ENCODE measurements at regions not wholly inside any gene's neighbourhood (a gene's known extent, or its start where the extent isn't known, plus 50 kb on each side); places are given as distances from the start of the nearest gene placed in this dataset.

DNA sequence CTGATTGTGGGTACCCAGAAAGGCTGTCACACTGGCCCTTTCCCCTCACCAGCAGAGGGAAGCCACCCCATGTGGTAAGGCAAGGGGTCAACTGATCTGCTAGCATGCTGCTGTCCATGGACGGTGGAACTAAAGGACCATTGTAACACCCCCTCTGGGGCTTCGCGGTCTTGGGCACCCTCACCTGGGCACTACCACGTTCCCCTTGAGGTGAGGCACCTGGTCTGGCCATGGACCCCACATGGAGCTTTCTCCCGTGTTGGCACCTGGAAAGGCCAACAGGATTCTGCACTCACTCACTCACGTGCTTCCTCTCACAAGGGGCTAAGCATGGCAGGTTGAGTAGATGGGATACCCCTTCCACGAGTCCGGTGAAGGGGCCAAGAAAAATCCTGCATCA is 72.0 kb upstream of the RFX3 start:
- no peaks in the 10 kb centered on the region for H3K9me3 ChIP-seq (ENCODE audit: low read depth)
- TF ChIP-seq, protein P1, sequence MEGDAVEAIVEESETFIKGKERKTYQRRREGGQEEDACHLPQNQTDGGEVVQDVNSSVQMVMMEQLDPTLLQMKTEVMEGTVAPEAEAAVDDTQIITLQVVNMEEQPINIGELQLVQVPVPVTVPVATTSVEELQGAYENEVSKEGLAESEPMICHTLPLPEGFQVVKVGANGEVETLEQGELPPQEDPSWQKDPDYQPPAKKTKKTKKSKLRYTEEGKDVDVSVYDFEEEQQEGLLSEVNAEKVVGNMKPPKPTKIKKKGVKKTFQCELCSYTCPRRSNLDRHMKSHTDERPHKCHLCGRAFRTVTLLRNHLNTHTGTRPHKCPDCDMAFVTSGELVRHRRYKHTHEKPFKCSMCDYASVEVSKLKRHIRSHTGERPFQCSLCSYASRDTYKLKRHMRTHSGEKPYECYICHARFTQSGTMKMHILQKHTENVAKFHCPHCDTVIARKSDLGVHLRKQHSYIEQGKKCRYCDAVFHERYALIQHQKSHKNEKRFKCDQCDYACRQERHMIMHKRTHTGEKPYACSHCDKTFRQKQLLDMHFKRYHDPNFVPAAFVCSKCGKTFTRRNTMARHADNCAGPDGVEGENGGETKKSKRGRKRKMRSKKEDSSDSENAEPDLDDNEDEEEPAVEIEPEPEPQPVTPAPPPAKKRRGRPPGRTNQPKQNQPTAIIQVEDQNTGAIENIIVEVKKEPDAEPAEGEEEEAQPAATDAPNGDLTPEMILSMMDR (IDR thresholded peaks at IDR 0.05; ENCODE audit: low read depth, low read length), result no peak
- H3K27ac ChIP-seq, result no peak overlapping the region
- H3K4me3 ChIP-seq, result no peak overlapping the region
- no peaks in the 10 kb centered on the region for H3K36me3 ChIP-seq
- H3K4me1 ChIP-seq (ENCODE audit: low read depth), result no peaks in the 10 kb centered on the region
- no peak for DNase-seq (ENCODE audit: low read depth in 1 of 2, low spot score in 1 of 2)
- H3K27me3 ChIP-seq, result no peaks in the 10 kb centered on the region

DNA sequence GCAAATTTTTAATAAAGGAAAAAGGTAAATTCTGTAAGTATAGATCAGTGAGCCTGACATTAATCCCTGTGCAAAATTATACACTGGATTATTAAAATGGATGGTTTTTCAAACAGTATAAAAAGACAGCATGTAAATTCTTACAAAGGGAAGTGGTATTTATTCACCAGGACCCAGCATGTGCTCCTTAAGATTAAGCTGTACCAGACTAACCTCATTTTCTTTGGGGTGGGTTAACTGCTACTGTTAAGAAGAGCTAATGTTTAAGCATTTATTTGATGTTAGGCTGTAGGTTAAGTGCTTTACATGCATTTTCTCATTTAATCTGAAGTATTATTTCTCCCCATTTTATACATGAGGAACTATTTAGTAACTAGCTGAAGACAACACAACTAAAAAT is 60.3 kb upstream of the RFX3 start:
- Histone ChIP-seq H3K4me1 (ENCODE audit: low read depth) (no peaks in the 10 kb centered on the region), H3K27ac (no peak overlapping the region), H3K36me3 (no peaks in the 10 kb centered on the region), H3K4me3 (no peak overlapping the region), H3K9me3 (ENCODE audit: low read depth) (no peaks in the 10 kb centered on the region), H3K27me3 (no peaks in the 10 kb centered on the region)
- no peak for DNase-seq (ENCODE audit: low read depth in 1 of 2, low spot score in 1 of 2)
- TF ChIP-seq, protein P1 (IDR thresholded peaks at IDR 0.05; ENCODE audit: low read depth, low read length), result no peak

DNA sequence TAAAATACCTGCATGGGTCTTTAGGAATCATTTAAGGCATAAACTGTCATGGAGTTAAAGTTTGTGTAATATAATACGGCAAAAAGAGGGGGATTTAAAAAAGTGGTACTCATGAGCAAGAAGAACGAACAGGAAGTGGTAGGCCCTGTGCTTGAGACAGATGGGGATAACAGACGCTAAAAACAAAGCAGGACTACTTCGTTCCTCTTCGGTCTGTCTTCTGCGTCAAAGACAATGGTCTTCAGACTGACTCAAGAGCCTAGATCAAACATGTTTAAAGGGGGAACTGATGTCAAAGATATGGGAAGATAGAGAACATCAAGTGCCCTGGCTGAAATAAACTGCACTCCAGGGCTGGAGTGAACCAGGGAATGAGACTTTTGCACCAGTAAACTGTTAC is 59.8 kb upstream of the RFX3 start:
- Histone ChIP-seq H3K36me3 (no peaks in the 10 kb centered on the region), H3K27ac (no peak overlapping the region), H3K4me1 (ENCODE audit: low read depth) (no peaks in the 10 kb centered on the region), H3K9me3 (ENCODE audit: low read depth) (no peaks in the 10 kb centered on the region), H3K27me3 (no peaks in the 10 kb centered on the region), H3K4me3 (no peak overlapping the region)
- TF ChIP-seq, protein P1 (IDR thresholded peaks at IDR 0.05; ENCODE audit: low read depth, low read length), result no peak
- DNase-seq (ENCODE audit: low read depth in 1 of 2, low spot score in 1 of 2), result peak in 1 of 2 donors; percentile 4

DNA sequence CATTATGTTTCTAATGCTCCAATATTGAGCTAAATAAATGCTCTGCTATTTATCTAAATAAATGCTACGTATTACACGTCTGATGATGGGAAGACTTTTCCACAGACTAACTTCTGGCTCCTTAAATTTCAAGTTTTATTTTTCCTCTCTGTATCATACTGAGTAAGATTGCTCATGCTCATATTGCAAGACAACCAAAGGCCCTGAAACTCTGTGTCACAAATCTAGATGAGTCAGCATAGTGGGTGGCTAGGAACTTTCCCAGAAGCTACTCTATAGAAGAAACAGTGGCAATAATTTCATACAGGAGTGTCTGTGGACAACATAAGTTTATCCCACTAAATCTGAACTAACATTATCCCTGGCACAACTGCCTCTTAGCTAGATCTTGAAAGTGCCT is 53.0 kb upstream of the RFX3 start:
- TF ChIP-seq, protein P1 (IDR thresholded peaks at IDR 0.05; ENCODE audit: low read depth, low read length), result no peak
- Histone ChIP-seq H3K4me3 (no peak overlapping the region), H3K27ac (no peak overlapping the region), H3K36me3 (no peaks in the 10 kb centered on the region), H3K9me3 (ENCODE audit: low read depth) (no peaks in the 10 kb centered on the region), H3K27me3 (no peaks in the 10 kb centered on the region), H3K4me1 (ENCODE audit: low read depth) (no peaks in the 10 kb centered on the region)
- peak in 1 of 2 donors; percentile 71 for DNase-seq (ENCODE audit: low read depth in 1 of 2, low spot score in 1 of 2)

DNA sequence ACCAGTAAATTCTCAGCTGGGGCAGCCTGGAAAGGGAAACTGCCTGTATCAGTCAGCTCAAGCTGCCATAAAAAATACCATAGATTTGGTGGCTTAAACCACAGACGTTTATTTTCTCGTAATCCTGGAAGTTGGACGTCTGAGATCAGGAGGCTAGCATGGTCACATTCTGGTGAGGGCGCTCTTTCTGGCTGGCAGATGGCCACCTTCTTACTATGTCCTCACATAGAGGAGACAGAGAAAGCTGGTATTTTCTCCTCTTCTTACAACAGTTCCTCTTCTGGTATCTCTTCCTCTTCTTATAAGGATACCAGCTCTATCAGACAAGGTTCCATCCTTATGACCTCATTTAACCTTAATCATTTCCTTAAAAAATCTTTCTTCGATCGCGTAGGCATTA is 50.5 kb upstream of the RFX3 start:
- no peaks in the 10 kb centered on the region for H3K9me3 ChIP-seq (ENCODE audit: low read depth)
- no peak overlapping the region for H3K27ac ChIP-seq
- no peak overlapping the region for H3K4me3 ChIP-seq
- H3K4me1 ChIP-seq (ENCODE audit: low read depth), result no peaks in the 10 kb centered on the region
- TF ChIP-seq, protein P1 (IDR thresholded peaks at IDR 0.05; ENCODE audit: low read depth, low read length), result peak; percentile 5
- H3K36me3 ChIP-seq, result no peaks in the 10 kb centered on the region
- peak in 1 of 2 donors; percentile 38 for DNase-seq (ENCODE audit: low read depth in 1 of 2, low spot score in 1 of 2)
- no peaks in the 10 kb centered on the region for H3K27me3 ChIP-seq

DNA sequence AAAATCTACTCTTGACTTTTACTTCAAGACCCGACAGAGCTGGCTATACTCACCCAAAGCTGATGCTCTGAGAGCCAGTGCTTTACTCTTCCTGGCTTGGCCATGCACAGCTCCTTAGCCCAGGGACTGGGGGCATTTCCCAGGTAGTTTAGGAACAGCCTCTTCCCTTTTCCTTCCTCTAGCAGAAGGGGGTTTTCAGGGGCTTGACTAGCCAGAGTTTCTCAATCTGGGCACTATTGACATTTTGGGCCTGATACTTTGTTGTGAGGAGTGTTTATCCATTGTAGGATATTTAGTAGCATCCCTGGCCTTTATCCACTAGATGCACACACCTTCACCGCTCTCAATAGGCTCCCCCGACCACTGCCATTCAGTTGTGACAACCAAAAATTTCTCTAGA is 50.0 kb upstream of the RFX3 start:
- Histone ChIP-seq H3K4me1 (ENCODE audit: low read depth) (no peaks in the 10 kb centered on the region), H3K36me3 (no peaks in the 10 kb centered on the region), H3K27ac (no peak overlapping the region), H3K4me3 (no peak overlapping the region), H3K9me3 (ENCODE audit: low read depth) (no peaks in the 10 kb centered on the region), H3K27me3 (no peaks in the 10 kb centered on the region)
- DNase-seq (ENCODE audit: low read depth in 1 of 2, low spot score in 1 of 2), result no peak
- TF ChIP-seq, protein P1 (IDR thresholded peaks at IDR 0.05; ENCODE audit: low read depth, low read length), result no peak

All from cardiac muscle cell (in vitro differentiated cells and primary cell).